Lung microvascular endothelial cell (primary cell): ENCODE measurements at regions not wholly inside any gene's neighbourhood (a gene's known extent, or its start where the extent isn't known, plus 50 kb on each side); places are given as distances from the start of the nearest gene placed in this dataset.
A peak's percentile ranks its signal among the peaks of the same experiment; 100 is the strongest.

Experiments
- DNase-seq, 2 donors: peaks; one replicate each; pipeline versions ENCODE4 v3.0.0 to v3.0.0-alpha.2; 2010; ENCODE audit warnings: low read depth in 2 of 2

GRCh38 chr11:16685914-16686313 is 52.5 kb upstream of the C11orf58 start:
- no peak for DNase-seq

- DNase-seq = no peak
Observed at GRCh38 chr11:16678466-16679116, 59.9 kb upstream of the C11orf58 start.

- peak in 1 of 2 donors; percentile 3 for DNase-seq
Observed at GRCh38 chr11:16669799-16670415, 68.5 kb upstream of the C11orf58 start.

GRCh38 chr11:16632295-16633200 is 105.9 kb upstream of the C11orf58 start:
- DNase-seq = peak; percentile 31 to 38

- no peak for DNase-seq
Observed at GRCh38 chr11:16630651-16631050, 107.8 kb upstream of the C11orf58 start.

GRCh38 chr11:16618431-16618830 is 120.0 kb upstream of the C11orf58 start:
- DNase-seq = no peak

GRCh38 chr11:16615480-16615879 is 123.0 kb upstream of the C11orf58 start:
- no peak for DNase-seq

GRCh38 chr11:16613512-16614381 is 124.7 kb upstream of the C11orf58 start:
- DNase-seq = peak; percentile 82 to 83

GRCh38 chr11:16613262-16613511 is 125.3 kb upstream of the C11orf58 start:
- no peak for DNase-seq

GRCh38 chr11:16612566-16613261 is 125.7 kb upstream of the C11orf58 start:
- DNase-seq = no peak

- no peak for DNase-seq
Observed at GRCh38 chr11:16611926-16612565, 126.4 kb upstream of the C11orf58 start.

GRCh38 chr11:16611401-16611921 is 127.0 kb upstream of the C11orf58 start:
- no peak for DNase-seq

- no peak for DNase-seq
Observed at GRCh38 chr11:16610738-16611388, 127.6 kb upstream of the C11orf58 start.

- DNase-seq = no peak
Observed at GRCh38 chr11:16610213-16610737, 128.2 kb upstream of the C11orf58 start.

GRCh38 chr11:16609769-16610168 is 128.7 kb upstream of the C11orf58 start:
- DNase-seq = no peak

GRCh38 chr11:16607675-16608644 is 130.5 kb upstream of the C11orf58 start:
- no peak for DNase-seq

GRCh38 chr11:16606784-16607674 is 131.4 kb upstream of the C11orf58 start:
- DNase-seq = no peak
